IMR-90 (cell line): ENCODE measurements at regions not wholly inside any gene's neighbourhood (a gene's known extent, or its start where the extent isn't known, plus 50 kb on each side); places are given as distances from the start of the nearest gene placed in this dataset.

Experiments used
- ATAC-seq: fragments of 200-7000 bp; cut with Tn5 transposase; 2 replicates; pipeline ENCODE4 v1.9.1; 2020; ENCODE audit warnings: low read depth, mild to moderate bottlenecking, moderate library complexity
- BruUV-seq: library from RNA; stranded (reverse); fragments of 400-500 nt; replicated peaks from 2 replicates; lab custom pipeline; 2021; lab: Mats Ljungman, UMichigan
- CTCF ChIA-PET: fragments of 300-600 bp; formaldehyde crosslinking; extraction: SDS; loops from one replicate; lab custom pipeline; 2021; ENCODE audit warnings: antibody characterized with exemption; lab: Yijun Ruan, JAX
- POLR2A ChIA-PET: fragments of 300-600 bp; sonication (Branson Sonifier 250); formaldehyde crosslinking; loops from one replicate; lab custom pipeline; 2022; ENCODE audit warnings: antibody characterized with exemption; ENCODE audit not compliant: unreplicated experiment; lab: Charles Lee
- DNase-seq: peaks from one replicate; pipeline ENCODE4 v3.0.0; 2013
- H2AFZ ChIP-seq: replicated peaks from 2 replicates; pipeline ENCODE3; 2013; ENCODE audit warnings: low read length, mild to moderate bottlenecking; ENCODE audit not compliant: poor library complexity
- H2AK5ac ChIP-seq: 2 replicates; pipeline ENCODE4 v1.6.1; 2013; ENCODE audit warnings: low read depth, low read length, inconsistent platforms
- H2AK9ac ChIP-seq: replicated peaks from 2 replicates; pipeline ENCODE3; 2013; ENCODE audit warnings: mild to moderate bottlenecking, low read depth, low read length, moderate library complexity; ENCODE audit not compliant: poor library complexity
- H2BK120ac ChIP-seq: 2 replicates; pipeline ENCODE4 v1.6.1; 2013; ENCODE audit warnings: low read depth, low read length, inconsistent platforms
- H2BK15ac ChIP-seq: 3 replicates; pipeline ENCODE4 v1.6.1; 2013; ENCODE audit warnings: low read depth, low read length, inconsistent platforms
- H2BK20ac ChIP-seq: 2 replicates; pipeline ENCODE4 v1.6.1; 2013; ENCODE audit warnings: low read depth, mild to moderate bottlenecking, inconsistent platforms, low read length, moderate library complexity
- H2BK5ac ChIP-seq: 2 replicates; pipeline ENCODE4 v1.6.1; 2013; ENCODE audit warnings: mild to moderate bottlenecking, low read depth, low read length, inconsistent platforms; ENCODE audit not compliant: poor library complexity, severe bottlenecking
- H3K14ac ChIP-seq: replicated peaks from 2 replicates; pipeline ENCODE4 v1.6.1; 2013; ENCODE audit warnings: low read depth, low read length, inconsistent platforms
- H3K18ac ChIP-seq: 2 replicates; pipeline ENCODE4 v1.6.1; 2013; ENCODE audit warnings: low read depth, low read length, control low read depth
- H3K23ac ChIP-seq: 2 replicates; pipeline ENCODE4 v1.6.1; 2013; ENCODE audit warnings: low read depth, low read length, inconsistent platforms
- H3K27ac ChIP-seq: 2 replicates; pipeline ENCODE4 v1.5.1; 2013; ENCODE audit warnings: mild to moderate bottlenecking, control low read depth, low read length; ENCODE audit not compliant: insufficient read depth
- H3K27me3 ChIP-seq: 2 replicates; pipeline ENCODE4 v1.6.1; 2013; ENCODE audit warnings: low read length; ENCODE audit not compliant: control insufficient read depth, insufficient read depth
- H3K36me3 ChIP-seq: 2 replicates; pipeline ENCODE4 v1.6.1; 2013; ENCODE audit warnings: low read length, mixed read lengths; ENCODE audit not compliant: control insufficient read depth, insufficient read depth
- H3K4ac ChIP-seq: 2 replicates; pipeline ENCODE4 v1.6.1; 2013; ENCODE audit warnings: low read depth, low read length, inconsistent platforms
- H3K4me1 ChIP-seq: 2 replicates; pipeline ENCODE4 v1.6.1; 2013; ENCODE audit warnings: low read length, mixed read lengths; ENCODE audit not compliant: control insufficient read depth, insufficient read depth
- H3K4me2 ChIP-seq: 2 replicates; pipeline ENCODE4 v1.6.1; 2013; ENCODE audit warnings: low read depth, mild to moderate bottlenecking, control low read depth, low read length, moderate library complexity
- H3K4me3 ChIP-seq: 2 replicates; pipeline ENCODE4 v1.5.1; 2013; ENCODE audit warnings: low read depth, mild to moderate bottlenecking, control low read depth, low read length, moderate library complexity; ENCODE audit not compliant: insufficient read depth
- H3K56ac ChIP-seq: 2 replicates; pipeline ENCODE4 v1.6.1; 2013; ENCODE audit warnings: low read length, inconsistent platforms; ENCODE audit not compliant: insufficient read depth; ENCODE audit errors: extremely low read depth
- H3K79me1 ChIP-seq, 2 experiments: 2 replicates each; pipeline ENCODE4 v1.6.1; 2013; ENCODE audit warnings: low read length in 2 of 2, inconsistent platforms in 1 of 2, low read depth in 1 of 2
- H3K9ac ChIP-seq: 2 replicates; pipeline ENCODE4 v1.6.1; 2013; ENCODE audit warnings: low read depth, low read length, control low read depth
- H3K9me1 ChIP-seq: 2 replicates; pipeline ENCODE4 v1.6.1; 2013; ENCODE audit warnings: low read length, inconsistent platforms; ENCODE audit not compliant: insufficient read depth
- H3K9me3 ChIP-seq: 2 replicates; pipeline ENCODE4 v1.6.1; 2013; ENCODE audit warnings: low read length; ENCODE audit not compliant: control insufficient read depth, insufficient read depth
- H4K20me1 ChIP-seq: 2 replicates; pipeline ENCODE4 v1.6.1; 2013; ENCODE audit warnings: low read length, inconsistent platforms; ENCODE audit not compliant: insufficient read depth
- H4K5ac ChIP-seq: 2 replicates; pipeline ENCODE4 v1.6.1; 2013; ENCODE audit warnings: mild to moderate bottlenecking, low read depth, low read length, control low read depth
- H4K8ac ChIP-seq, 2 experiments: 2 replicates each; pipeline ENCODE4 v1.6.1; 2013; ENCODE audit warnings: low read depth in 2 of 2, low read length in 2 of 2, control low read depth in 1 of 2, inconsistent platforms in 1 of 2
- H4K91ac ChIP-seq: 2 replicates; pipeline ENCODE4 v1.6.1; 2013; ENCODE audit warnings: low read depth, low read length, inconsistent platforms; ENCODE audit not compliant: insufficient read depth
- BHLHE40 ChIP-seq: fragments of 150-350 bp; IDR thresholded peaks from 2 replicates; pipeline ENCODE4 v1.6.1; 2016; ENCODE audit warnings: mild to moderate bottlenecking, low read depth, low read length
- CEBPB ChIP-seq: IDR thresholded peaks from 2 replicates; pipeline ENCODE4 v1.6.1; 2012; ENCODE audit warnings: low read depth, low read length, improper control_type of control experiment
- CHD1 ChIP-seq: IDR thresholded peaks from 2 replicates; pipeline ENCODE4 v1.6.1; 2012; ENCODE audit warnings: low read depth, low read length, improper control_type of control experiment
- CTCF ChIP-seq: conservative IDR thresholded peaks from 2 replicates; pipeline ENCODE4 v1.5.1; 2012; ENCODE audit warnings: mild to moderate bottlenecking, low read depth, low read length, improper control_type of control experiment
- ELK1 ChIP-seq: fragments of 150-350 bp; IDR thresholded peaks from 2 replicates; pipeline ENCODE4 v1.6.1; 2016; ENCODE audit warnings: low read depth, mild to moderate bottlenecking, low read length, moderate library complexity, borderline replicate concordance
- FOS ChIP-seq: fragments of 150-350 bp; IDR thresholded peaks from 2 replicates; pipeline ENCODE4 v1.6.1; 2016; ENCODE audit warnings: low read depth, low read length
- MAFK ChIP-seq: IDR thresholded peaks from 2 replicates; pipeline ENCODE4 v1.6.1; 2012; ENCODE audit warnings: low read depth, low read length, improper control_type of control experiment
- MAZ ChIP-seq: IDR thresholded peaks from 2 replicates; pipeline ENCODE4 v1.6.1; 2012; ENCODE audit warnings: low read depth, mild to moderate bottlenecking, low read length, improper control_type of control experiment, moderate library complexity, borderline replicate concordance
- MXI1 ChIP-seq: IDR thresholded peaks from 2 replicates; pipeline ENCODE4 v1.6.1; 2012; ENCODE audit warnings: low read depth, mild to moderate bottlenecking, low read length, moderate library complexity, borderline replicate concordance
- NFE2L2 ChIP-seq: fragments of 150-350 bp; IDR thresholded peaks from 2 replicates; pipeline ENCODE4 v1.6.1; 2016; ENCODE audit warnings: low read depth, mild to moderate bottlenecking, low read length
- POLR2A ChIP-seq: IDR thresholded peaks from 2 replicates; pipeline ENCODE4 v1.6.1; 2012; ENCODE audit warnings: mild to moderate bottlenecking, low read depth, low read length
- RAD21 ChIP-seq: IDR thresholded peaks from 2 replicates; pipeline ENCODE4 v1.6.1; 2012; ENCODE audit warnings: low read length, improper control_type of control experiment
- RCOR1 ChIP-seq: IDR thresholded peaks from 2 replicates; pipeline ENCODE4 v1.6.1; 2012; ENCODE audit warnings: mild to moderate bottlenecking, low read length, improper control_type of control experiment; ENCODE audit not compliant: insufficient replicate concordance
- RFX5 ChIP-seq: IDR thresholded peaks from 2 replicates; pipeline ENCODE4 v1.8.0; 2012; ENCODE audit warnings: low read depth, mild to moderate bottlenecking, low read length, moderate library complexity
- SMC3 ChIP-seq: fragments of 150-350 bp; IDR thresholded peaks from 2 replicates; pipeline ENCODE4 v1.6.1; 2016; ENCODE audit warnings: low read depth, mild to moderate bottlenecking, antibody characterized with exemption, low read length, moderate library complexity
- USF2 ChIP-seq: fragments of 150-350 bp; IDR thresholded peaks from 2 replicates; pipeline ENCODE4 v1.6.1; 2017; ENCODE audit warnings: mild to moderate bottlenecking, antibody characterized with exemption, low read length, low read depth
- WGBS, 2 experiments: methylation state at CpG; one replicate each; pipeline versions ENCODE4 v1.1.5 to v1.1.7; 2013; ENCODE audit warnings: missing lambda C conversion rate in 2 of 2; ENCODE audit not compliant: insufficient read length in 1 of 2; ENCODE audit errors: extremely low coverage in 2 of 2; 5-methylcytosine and 5-hydroxymethylcytosine counted together
- dilution Hi-C: fragments of 300-500 bp; cut with HindIII; formaldehyde crosslinking; loops from one replicate; pipeline ENCODE4 v1.14.3; 2018; ENCODE audit warnings: low sequenced_read_pairs; ENCODE audit not compliant: unreplicated experiment
- in situ Hi-C: fragments of 300-500 bp; cut with MboI; formaldehyde crosslinking; loops from 3 replicates; pipeline ENCODE4 v1.14.3; 2019; ENCODE audit warnings: low sequenced_read_pairs, inconsistent platforms, mixed read lengths
- intact Hi-C: fragments of 100-400 bp; cut with micrococcal nuclease; formaldehyde crosslinking; loops from 2 replicates; pipeline ENCODE4 v1.10.0; 2022

- H4K20me1 ChIP-seq, result no peaks in the 10 kb centered on the region
- no peak overlapping the region for H3K4ac ChIP-seq
- CTCF ChIA-PET, result no interaction called here
- no peak overlapping the region for H2BK5ac ChIP-seq
- no peaks in the 10 kb centered on the region for H3K27me3 ChIP-seq
- TF ChIP-seq MAZ (no peak), RFX5 (no peak), FOS (no peak), ELK1 (no peak), RAD21 (no peak), CEBPB (no peak), SMC3 (no peak), MAFK (no peak), RCOR1 (no peak), CTCF (no peak), USF2 (no peak), POLR2A (no peak), NFE2L2 (no peak), MXI1 (no peak), BHLHE40 (no peak), CHD1 (no peak)
- H3K14ac ChIP-seq, result no peak overlapping the region
- no peak overlapping the region for H4K5ac ChIP-seq
- intact Hi-C loops (no loop called here), dilution Hi-C loops (no loop called here), in situ Hi-C loops (no loop called here)
- no peaks in the 10 kb centered on the region for H3K9me3 ChIP-seq
- no peak overlapping the region for H3K27ac ChIP-seq
- no peak overlapping the region for H3K4me2 ChIP-seq
- no peak overlapping the region for H4K91ac ChIP-seq
- H3K4me1 ChIP-seq, result no peaks in the 10 kb centered on the region
- no peak overlapping the region for H2BK15ac ChIP-seq
- H2BK120ac ChIP-seq, result no peak overlapping the region
- no peak overlapping the region for H2AK9ac ChIP-seq
- POLR2A ChIA-PET, result no interaction called here
- H2BK20ac ChIP-seq, result no peak overlapping the region
- H3K18ac ChIP-seq, result no peak overlapping the region
- H4K8ac ChIP-seq, result no peak overlapping the region
- no peak overlapping the region for H2AFZ ChIP-seq
- no peak overlapping the region for H3K4me3 ChIP-seq
- BruUV-seq, result no TSS peak
- no peak overlapping the region for H3K56ac ChIP-seq
- no peak overlapping the region for H2AK5ac ChIP-seq
- no peaks in the 10 kb centered on the region for H3K9me1 ChIP-seq
- no peak for ATAC-seq
- no peaks in the 10 kb centered on the region for H3K79me1 ChIP-seq
- no peak overlapping the region for H3K23ac ChIP-seq
- no peak for DNase-seq
- no CpG with 5 or more reads among the region's 1 CpG for WGBS, 2 experiments
- no peak overlapping the region for H3K9ac ChIP-seq
- no peaks in the 10 kb centered on the region for H3K36me3 ChIP-seq
These were observed 114.2 kb upstream of the SULT1C3 start for GRCh38 chr2:108125581-108125980.
